Neutrophil (primary cell): ENCODE measurements at regions not wholly inside any gene's neighbourhood (a gene's known extent, or its start where the extent isn't known, plus 50 kb on each side); places are given as distances from the start of the nearest gene placed in this dataset.

Source experiments
- H3K27ac ChIP-seq: fragments of 200-600 bp; sonication (generic); 2 replicates; pipeline ENCODE4 v1.5.1; 2016; ENCODE audit warnings: mild to moderate bottlenecking, moderate library complexity
- H3K27me3 ChIP-seq: fragments of 200-600 bp; sonication (generic); 2 replicates; pipeline ENCODE4 v1.6.0; 2016; ENCODE audit warnings: mild to moderate bottlenecking
- H3K36me3 ChIP-seq: fragments of 200-600 bp; sonication (generic); 2 replicates; pipeline ENCODE4 v1.5.1; 2017
- H3K4me1 ChIP-seq, 2 experiments: fragments of 200-600 bp in 1 of 2; sonication (generic) in 1 of 2; 1 replicate in 1 of 2; 2 replicates in 1 of 2; pipeline versions ENCODE4 v1.5.1 to v1.6.1; 2013 to 2016; ENCODE audit warnings: low read depth in 1 of 2, low read length in 1 of 2, mild to moderate bottlenecking in 1 of 2, moderate library complexity in 1 of 2; ENCODE audit not compliant: control insufficient read depth in 1 of 2, insufficient read depth in 1 of 2
- H3K4me3 ChIP-seq, 2 experiments: fragments of 200-600 bp in 1 of 2; sonication (generic) in 1 of 2; 1 replicate in 1 of 2; 2 replicates in 1 of 2; pipeline ENCODE4 v1.5.1; 2013 to 2016; ENCODE audit warnings: low read depth in 1 of 2, low read length in 1 of 2, mild to moderate bottlenecking in 1 of 2, moderate library complexity in 1 of 2
- H3K9me3 ChIP-seq: fragments of 200-600 bp; sonication (generic); 2 replicates; pipeline ENCODE4 v1.5.1; 2016
- CTCF ChIP-seq: fragments of 200-600 bp; sonication (generic); IDR thresholded peaks from 2 replicates; pipeline ENCODE4 v1.5.1; 2016; ENCODE audit warnings: antibody characterized with exemption

GRCh38 chr14:94682736-94683135 lies 70.5 kb downstream of the SERPINA3 start:
- no peaks in the 10 kb centered on the region for H3K4me1 ChIP-seq
- H3K27ac ChIP-seq: no peak overlapping the region
- H3K9me3 ChIP-seq: no peaks in the 10 kb centered on the region
- H3K4me3 ChIP-seq: no peak overlapping the region
- TF ChIP-seq CTCF: no peak
- no peaks in the 10 kb centered on the region for H3K27me3 ChIP-seq
- H3K36me3 ChIP-seq: no peaks in the 10 kb centered on the region

- TF ChIP-seq CTCF: no peak
- H3K4me1 ChIP-seq: no peaks in the 10 kb centered on the region
Measured at GRCh38 chr14:94682061-94682516, 69.9 kb downstream of the SERPINA3 start.

GRCh38 chr14:94681300-94682060 lies 69.3 kb downstream of the SERPINA3 start:
- H3K4me3 ChIP-seq: no peak overlapping the region
- H3K27ac ChIP-seq: no peak overlapping the region
- no peaks in the 10 kb centered on the region for H3K4me1 ChIP-seq
- peaks cover 4% of the 10 kb centered on the region for H3K27me3 ChIP-seq
- H3K36me3 ChIP-seq: no peaks in the 10 kb centered on the region
- TF ChIP-seq CTCF: no peak
- H3K9me3 ChIP-seq: no peaks in the 10 kb centered on the region

More at GRCh38 chr14:94682061-94682516, 69.9 kb downstream of the SERPINA3 start:
- Histone ChIP-seq H3K9me3 (no peaks in the 10 kb centered on the region), H3K27ac (no peak overlapping the region), H3K4me3 (no peak overlapping the region), H3K36me3 (no peaks in the 10 kb centered on the region), H3K27me3 (no peaks in the 10 kb centered on the region)

GRCh38 chr14:94680862-94681288 lies 68.7 kb downstream of the SERPINA3 start:
- H3K4me3 ChIP-seq: no peak overlapping the region
- H3K27ac ChIP-seq: no peak overlapping the region
- no peaks in the 10 kb centered on the region for H3K36me3 ChIP-seq
- TF ChIP-seq CTCF: no peak
- H3K27me3 ChIP-seq: peaks cover 8% of the 10 kb centered on the region
- H3K4me1 ChIP-seq: no peaks in the 10 kb centered on the region
- no peaks in the 10 kb centered on the region for H3K9me3 ChIP-seq

- no peak overlapping the region for H3K27ac ChIP-seq
- H3K9me3 ChIP-seq: no peaks in the 10 kb centered on the region
- no peaks in the 10 kb centered on the region for H3K4me1 ChIP-seq
- TF ChIP-seq CTCF: no peak
- H3K4me3 ChIP-seq: no peak overlapping the region
- no peaks in the 10 kb centered on the region for H3K36me3 ChIP-seq
- peaks cover 8% of the 10 kb centered on the region for H3K27me3 ChIP-seq
Measured at GRCh38 chr14:94679937-94680861, 68.0 kb downstream of the SERPINA3 start.
